GM12874 (cell line): ENCODE measurements at regions not wholly inside any gene's neighbourhood (a gene's known extent, or its start where the extent isn't known, plus 50 kb on each side); places are given as distances from the start of the nearest gene placed in this dataset.

Source experiments
- TF ChIP-seq, protein P1 (sequence below): IDR thresholded peaks from 2 replicates; pipeline ENCODE4 v1.5.1; 2011; ENCODE audit warnings: low read depth, mild to moderate bottlenecking, control low read depth, low read length, moderate library complexity; ENCODE audit not compliant: insufficient read depth

DNA sequence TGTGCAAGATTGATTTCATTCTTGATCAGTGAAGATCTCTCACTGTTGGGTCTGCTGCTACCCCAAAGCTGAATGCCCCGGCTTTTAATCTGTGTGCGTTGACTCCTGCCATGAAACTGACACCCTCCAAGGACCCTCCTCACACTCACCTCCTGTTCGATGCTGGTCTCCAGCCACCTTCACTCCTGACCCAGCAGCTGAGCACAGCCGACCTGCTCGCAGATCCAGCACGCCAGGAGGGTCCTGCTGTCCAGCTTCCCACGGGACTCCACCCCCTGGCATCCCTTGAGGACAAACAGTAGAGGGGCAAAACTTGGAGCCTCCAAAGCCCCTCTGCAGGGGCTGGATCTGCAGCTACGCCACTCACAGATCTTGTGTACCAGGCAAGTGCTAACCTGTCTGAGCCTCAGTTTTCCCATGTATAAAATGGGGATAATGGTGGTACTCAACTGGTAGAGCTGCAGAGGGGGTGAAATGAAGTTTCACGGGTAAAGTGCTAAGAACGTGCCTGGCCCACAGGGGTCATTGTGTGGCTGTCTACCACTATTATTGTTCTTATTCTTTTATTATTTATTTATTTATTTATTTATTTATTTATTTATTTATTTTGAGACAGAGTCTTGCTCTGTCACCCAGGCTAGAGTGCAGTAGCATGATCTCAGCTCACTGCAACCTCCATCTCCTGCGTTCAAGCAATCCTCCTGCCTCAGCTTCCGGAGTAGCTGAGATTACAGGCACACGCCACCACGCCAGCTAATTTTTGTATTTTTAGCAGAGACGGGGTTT, 178.0 kb downstream of the PHETA1 start:
- TF ChIP-seq, protein P1, sequence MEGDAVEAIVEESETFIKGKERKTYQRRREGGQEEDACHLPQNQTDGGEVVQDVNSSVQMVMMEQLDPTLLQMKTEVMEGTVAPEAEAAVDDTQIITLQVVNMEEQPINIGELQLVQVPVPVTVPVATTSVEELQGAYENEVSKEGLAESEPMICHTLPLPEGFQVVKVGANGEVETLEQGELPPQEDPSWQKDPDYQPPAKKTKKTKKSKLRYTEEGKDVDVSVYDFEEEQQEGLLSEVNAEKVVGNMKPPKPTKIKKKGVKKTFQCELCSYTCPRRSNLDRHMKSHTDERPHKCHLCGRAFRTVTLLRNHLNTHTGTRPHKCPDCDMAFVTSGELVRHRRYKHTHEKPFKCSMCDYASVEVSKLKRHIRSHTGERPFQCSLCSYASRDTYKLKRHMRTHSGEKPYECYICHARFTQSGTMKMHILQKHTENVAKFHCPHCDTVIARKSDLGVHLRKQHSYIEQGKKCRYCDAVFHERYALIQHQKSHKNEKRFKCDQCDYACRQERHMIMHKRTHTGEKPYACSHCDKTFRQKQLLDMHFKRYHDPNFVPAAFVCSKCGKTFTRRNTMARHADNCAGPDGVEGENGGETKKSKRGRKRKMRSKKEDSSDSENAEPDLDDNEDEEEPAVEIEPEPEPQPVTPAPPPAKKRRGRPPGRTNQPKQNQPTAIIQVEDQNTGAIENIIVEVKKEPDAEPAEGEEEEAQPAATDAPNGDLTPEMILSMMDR = no peak

DNA sequence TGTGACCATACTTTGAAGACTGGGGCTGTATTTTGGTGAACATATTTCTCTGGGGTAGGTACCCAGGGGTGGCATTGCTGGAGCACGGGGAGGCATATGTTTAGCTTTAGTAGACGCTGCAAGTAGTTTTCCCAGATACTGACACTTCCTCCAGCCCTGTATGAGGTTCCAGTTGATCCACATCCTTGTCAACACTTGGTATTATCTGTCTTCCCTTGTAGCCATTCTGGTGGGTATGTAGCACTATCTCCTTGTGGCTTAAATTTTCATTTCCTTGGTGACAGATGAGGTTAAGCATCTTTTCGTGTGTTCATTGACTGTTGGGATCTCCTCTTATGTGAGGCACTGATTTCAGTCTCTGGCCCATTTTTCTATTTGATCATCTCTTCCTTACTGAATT, 179.1 kb downstream of the PHETA1 start:
- TF ChIP-seq, protein P1 = no peak

DNA sequence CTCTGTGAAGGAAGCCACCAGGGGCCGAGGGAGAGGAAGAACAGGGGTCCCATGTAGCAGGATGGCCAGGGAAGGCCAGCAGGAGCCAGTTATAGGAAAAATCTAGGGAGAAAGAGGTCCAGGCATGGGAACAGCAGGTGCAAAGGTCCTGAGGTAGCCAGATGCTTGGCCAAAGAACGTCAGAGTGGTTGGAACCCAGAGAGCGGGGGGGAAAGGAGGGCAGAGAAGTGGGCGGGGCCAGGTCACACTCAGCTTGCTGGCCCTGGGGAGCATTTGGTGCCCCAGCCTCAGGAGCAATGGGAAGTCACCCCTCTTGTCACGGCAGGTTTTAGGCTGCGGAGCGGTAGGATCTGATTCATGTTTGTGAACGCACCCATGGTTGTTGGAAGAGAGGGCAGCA, 180.5 kb downstream of the PHETA1 start:
- TF ChIP-seq, protein P1 = no peak

DNA sequence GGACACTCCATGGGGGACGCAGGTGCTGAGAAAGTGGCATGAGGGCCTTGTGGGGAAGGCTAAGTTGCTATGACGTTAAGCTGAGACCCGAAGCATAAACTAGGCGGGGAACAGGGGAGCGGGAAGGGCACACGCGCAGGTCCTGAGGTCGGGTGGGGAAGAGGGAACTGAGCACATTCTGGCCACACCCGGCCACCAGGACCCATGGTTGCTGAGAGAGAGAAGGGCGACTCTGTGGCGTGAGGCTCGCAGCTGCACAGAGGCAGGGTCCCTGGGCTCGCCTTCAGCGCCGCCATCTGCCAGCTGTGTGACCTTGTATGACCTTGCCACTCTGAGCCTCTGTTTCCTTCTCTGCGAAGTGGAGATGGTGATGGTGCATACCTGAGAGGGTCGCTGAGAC, 182.5 kb downstream of the PHETA1 start:
- TF ChIP-seq, protein P1 = no peak

DNA sequence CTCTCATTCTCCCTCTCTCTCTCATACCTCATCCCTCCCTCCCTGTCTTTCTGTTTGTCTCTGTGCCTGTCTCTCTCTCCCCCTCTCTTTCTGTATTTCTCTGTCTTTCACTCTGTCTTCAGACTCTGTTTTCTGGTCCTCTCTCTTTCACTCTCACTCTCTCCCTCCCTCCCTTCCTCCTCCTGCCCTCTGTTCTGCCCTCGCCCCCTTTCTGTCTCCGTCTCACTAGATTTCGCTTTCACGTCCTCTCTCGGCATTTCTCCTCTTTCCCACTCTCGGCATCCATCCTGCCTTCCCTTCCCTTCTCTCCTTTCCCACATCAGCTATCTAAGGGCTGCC, 183.0 kb downstream of the PHETA1 start:
- TF ChIP-seq, protein P1 = no peak

DNA sequence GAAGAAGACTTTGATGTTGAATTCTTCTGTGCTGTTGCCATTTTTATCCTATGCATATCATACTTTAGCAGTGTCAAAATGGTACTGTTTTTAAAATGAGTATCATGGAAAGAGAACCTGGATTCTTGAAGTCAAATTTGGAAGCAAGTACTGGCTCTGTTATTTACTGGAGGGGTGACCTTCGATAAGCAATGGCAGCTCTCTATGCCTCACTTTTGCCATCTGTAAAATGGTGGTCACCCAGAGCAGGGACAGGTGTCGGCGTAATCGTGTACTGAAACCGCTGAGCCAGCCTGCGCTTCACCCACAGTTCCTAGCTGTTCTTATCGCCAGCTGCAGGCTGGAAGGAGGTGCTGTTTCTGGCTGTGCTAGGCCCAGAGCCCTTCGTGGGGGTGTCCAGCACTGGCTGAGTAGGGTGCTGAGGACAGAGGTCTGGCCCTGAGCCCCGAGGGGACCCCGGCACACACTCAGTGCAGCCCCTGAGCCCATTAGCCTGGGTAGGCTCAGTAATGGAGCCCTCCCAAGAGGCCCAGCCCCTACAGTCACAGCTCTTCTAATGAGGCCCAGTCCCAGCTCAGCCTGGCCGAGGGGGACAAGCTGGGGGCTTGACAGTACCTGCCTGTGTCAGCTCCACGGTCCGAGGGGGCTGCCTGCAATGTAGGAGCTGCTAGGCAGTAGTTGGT, 183.5 kb downstream of the PHETA1 start:
- TF ChIP-seq, protein P1 = no peak

DNA sequence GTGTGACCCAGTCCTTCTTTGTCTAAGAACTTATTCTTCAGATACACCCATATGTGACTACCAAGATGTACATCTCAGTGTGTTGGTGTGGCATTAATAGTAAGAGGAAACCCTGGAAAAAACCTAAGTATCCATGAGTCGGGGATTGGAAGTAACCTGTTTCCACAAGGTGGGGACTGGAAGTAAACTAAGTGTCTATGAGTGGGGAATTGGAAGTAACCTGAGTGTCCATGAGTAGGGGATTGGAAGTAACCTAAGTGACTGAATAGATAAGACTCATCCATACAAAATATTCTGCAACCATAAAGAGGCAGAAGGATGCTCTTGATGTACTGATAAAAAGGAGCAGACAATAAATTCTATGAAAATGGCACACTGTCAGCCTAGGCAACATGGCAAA, 184.7 kb downstream of the PHETA1 start:
- TF ChIP-seq, protein P1 = no peak
